Activated gamma-delta T cell treated with anti-CD3 and anti-CD28 coated beads, Interleukin-2, amount 50 U/mL, for 16 hours (primary cell): ENCODE measurements at regions not wholly inside any gene's neighbourhood (a gene's known extent, or its start where the extent isn't known, plus 50 kb on each side); places are given as distances from the start of the nearest gene placed in this dataset.

Experiments used
- DNase-seq: peaks from one replicate; pipeline ENCODE4 v3.0.0-alpha.2; 2020; ENCODE audit warnings: low read depth

- DNase-seq = peak; percentile 25
Observed at GRCh38 chr4:24419181-24420034, 164.9 kb downstream of the DHX15 start.

- DNase-seq = no peak
Observed at GRCh38 chr4:24417206-24417605, 167.1 kb downstream of the DHX15 start.

GRCh38 chr4:24416293-24416692, 168.1 kb downstream of the DHX15 start:
- no peak for DNase-seq

GRCh38 chr4:24413311-24413784, 171.0 kb downstream of the DHX15 start:
- no peak for DNase-seq

- no peak for DNase-seq
Observed at GRCh38 chr4:24411806-24412205, 172.5 kb downstream of the DHX15 start.

GRCh38 chr4:24411299-24411698, 173.1 kb downstream of the DHX15 start:
- no peak for DNase-seq

DNA sequence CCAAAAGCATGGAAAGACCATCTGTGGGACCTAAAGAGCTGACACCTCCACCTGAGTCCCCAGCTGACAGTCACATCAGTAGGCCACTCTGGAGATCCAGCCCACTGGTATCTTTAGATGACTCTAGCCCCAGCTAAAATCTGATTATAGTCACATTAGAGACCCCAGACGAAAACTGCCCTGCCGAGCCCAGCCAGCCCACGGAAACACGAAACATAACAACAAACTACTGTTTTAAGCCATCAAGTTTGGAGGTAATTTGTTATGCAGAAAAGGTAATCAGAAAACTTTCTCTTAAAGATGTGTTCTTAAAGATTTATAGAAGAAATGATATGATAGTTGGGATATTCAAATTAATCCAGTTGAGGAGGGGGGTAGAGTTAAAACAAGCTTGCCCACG, 175.7 kb downstream of the DHX15 start:
- DNase-seq = no peak

DNA sequence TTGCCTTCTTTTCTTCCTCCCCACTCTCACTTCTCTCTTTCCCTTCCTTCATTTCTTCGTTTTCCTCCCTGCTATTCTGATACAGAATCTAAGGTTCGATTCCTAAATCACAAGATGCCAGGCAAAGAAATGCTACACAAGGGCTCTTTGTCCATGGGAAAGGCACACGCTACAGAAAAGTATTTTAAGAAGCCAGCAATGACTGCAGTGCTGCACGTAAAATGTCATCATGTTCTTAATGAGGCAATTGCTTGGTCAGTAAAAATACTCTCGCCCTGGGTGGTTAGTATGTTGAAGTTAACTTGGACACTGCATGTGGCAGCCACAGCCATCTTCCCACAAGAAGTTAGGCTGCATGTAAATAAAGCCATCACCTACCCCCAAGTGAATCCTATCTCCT, 178.4 kb downstream of the DHX15 start:
- no peak for DNase-seq

GRCh38 chr4:24405341-24405740, 179.0 kb downstream of the DHX15 start:
- no peak for DNase-seq

GRCh38 chr4:24404281-24404680, 180.1 kb downstream of the DHX15 start:
- no peak for DNase-seq

- no peak for DNase-seq
Observed at GRCh38 chr4:24403265-24403664, 181.1 kb downstream of the DHX15 start.

GRCh38 chr4:24400537-24400936, 183.8 kb downstream of the DHX15 start:
- DNase-seq = no peak

GRCh38 chr4:24396988-24397387, 187.4 kb downstream of the DHX15 start:
- DNase-seq = no peak

DNA sequence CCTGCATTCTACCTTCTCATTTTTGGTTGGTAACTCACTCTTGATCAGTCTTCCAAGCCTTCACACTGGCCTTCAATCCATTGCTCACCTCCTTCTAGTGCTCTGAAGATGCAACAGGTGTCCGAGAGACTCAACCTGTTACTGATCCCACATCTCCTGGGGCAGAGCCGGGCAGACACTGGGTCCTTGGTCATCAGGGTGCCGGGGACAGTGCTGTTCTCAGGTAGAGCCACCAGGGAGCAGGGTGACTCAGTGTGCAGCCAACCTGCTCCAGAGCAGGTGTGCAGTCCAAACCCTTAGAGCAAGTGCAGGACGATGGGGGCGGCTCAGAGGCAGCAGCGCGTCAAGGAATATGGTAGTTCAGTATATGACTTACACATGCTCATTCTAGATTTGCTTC, 188.4 kb downstream of the DHX15 start:
- no peak for DNase-seq

- no peak for DNase-seq
Observed at GRCh38 chr4:24394041-24394440, 190.3 kb downstream of the DHX15 start.

GRCh38 chr4:24392613-24393012, 191.7 kb downstream of the DHX15 start:
- DNase-seq = no peak

- no peak for DNase-seq
Observed at GRCh38 chr4:24382381-24382780, 202.0 kb downstream of the DHX15 start.

- no peak for DNase-seq
Observed at GRCh38 chr4:24380957-24381665, 203.2 kb downstream of the DHX15 start.

DNA sequence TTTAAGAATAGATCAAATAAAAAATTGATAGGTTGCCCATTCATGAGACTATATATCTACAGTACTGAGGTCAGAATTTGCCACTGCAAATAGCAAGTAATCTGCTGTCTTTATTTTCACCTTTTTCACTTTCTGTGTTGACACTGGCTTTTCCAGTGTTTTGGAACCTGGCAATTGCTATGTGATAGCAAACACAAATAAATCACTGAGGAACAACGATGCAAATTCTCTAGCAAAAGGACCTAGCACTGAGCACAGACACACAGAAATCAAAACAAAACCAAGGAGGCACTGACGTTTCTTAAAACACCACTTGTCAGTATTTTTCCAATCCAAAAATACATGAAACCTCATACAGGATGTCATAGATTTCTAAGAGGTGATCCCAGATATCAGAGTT, 210.7 kb downstream of the DHX15 start:
- DNase-seq = no peak

- no peak for DNase-seq
Observed at GRCh38 chr4:24372881-24373280, 211.5 kb downstream of the DHX15 start.

DNA sequence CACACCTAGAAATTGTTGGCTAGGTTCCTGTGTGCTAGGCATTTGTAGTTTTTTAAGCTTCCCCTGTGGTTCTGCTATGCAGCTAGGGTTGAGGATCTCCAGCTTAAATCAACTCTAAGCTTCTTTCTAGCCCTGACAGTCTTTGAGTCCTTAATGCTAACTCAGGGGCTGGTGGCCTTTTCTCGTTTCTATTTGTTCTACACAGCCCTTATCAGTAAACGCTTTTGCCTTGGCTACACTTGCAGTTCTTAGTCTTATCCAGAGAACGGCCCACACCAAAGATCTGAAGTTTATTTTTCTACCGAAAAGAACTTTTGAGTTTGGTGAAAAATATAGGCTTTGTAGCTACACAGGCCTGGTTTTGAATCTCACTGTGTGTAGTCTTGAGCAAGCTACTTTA, 212.0 kb downstream of the DHX15 start:
- DNase-seq = no peak

DNA sequence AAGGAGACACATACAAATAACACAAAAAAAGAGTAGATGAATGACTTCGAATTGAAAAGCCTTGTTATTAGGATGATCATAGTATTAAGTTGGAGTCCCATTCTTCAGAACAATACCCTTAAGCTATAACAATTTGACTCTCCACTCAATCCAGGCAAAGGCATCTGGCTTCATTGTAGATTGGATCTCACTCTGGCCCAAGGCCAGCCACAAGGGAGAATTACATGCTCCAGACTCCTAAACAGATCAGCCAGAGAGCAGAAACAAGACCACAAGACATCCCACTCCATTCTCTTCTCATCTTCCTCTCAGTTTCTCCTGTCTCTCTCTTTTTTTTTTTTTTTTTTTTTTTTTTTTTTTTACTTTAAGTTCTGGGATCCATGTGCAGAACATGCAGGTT, 213.9 kb downstream of the DHX15 start:
- no peak for DNase-seq

DNA sequence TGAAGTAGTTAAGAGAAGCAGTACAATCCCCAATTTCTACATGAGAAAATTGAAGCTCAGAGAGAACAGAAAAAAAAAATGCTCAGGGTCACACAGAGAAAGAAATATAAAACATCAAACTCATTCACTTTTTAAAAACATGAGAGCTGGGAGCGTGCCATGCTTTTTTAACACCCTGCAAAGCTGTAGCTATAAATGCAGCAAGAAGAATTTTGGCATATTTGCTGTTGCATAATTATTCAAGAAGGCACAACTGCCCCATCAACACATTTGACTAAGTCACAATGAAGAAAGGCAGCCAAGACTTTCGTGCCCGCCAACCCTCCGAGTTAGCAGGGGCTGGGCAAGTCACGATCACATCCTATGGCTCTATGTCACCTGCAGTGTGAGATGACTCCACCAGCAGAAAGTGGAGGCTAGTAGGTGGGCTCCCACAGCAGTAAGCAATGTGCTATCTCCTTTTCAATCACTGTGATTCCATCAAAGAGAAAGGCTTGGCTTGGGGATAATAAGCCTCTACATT, 214.8 kb downstream of the DHX15 start:
- DNase-seq = no peak
